ENCODE measurements at regions not wholly inside any gene's neighbourhood (a gene's known extent, or its start where the extent isn't known, plus 50 kb on each side); places are given as distances from the start of the nearest gene placed in this dataset.
"Not testable (repeated sequence)": the region's sequence is repeated elsewhere in the genome, so short reads cannot be mapped to it uniquely, and the experiment has no call there.

- not testable (repeated sequence) for DNase-seq (ENCODE audit: low spot score)
Observed at GRCh38 chr4:9505341-9505740, 61.1 kb downstream of the DEFB131A start.

GRCh38 chr4:9506672-9507071, 62.5 kb downstream of the DEFB131A start:
- not testable (repeated sequence) for DNase-seq (ENCODE audit: low spot score)

GRCh38 chr4:9512941-9513340, 68.7 kb downstream of the DEFB131A start:
- not testable (repeated sequence) for DNase-seq (ENCODE audit: low spot score)

GRCh38 chr4:9519631-9520030, 75.4 kb downstream of the DEFB131A start:
- not testable (repeated sequence) for DNase-seq (ENCODE audit: low spot score)

GRCh38 chr4:9522903-9523302, 78.7 kb downstream of the DEFB131A start:
- not testable (repeated sequence) for DNase-seq (ENCODE audit: low spot score)

- not testable (repeated sequence) for DNase-seq (ENCODE audit: low spot score)
Observed at GRCh38 chr4:9524406-9524805, 80.2 kb downstream of the DEFB131A start.

GRCh38 chr4:9532134-9532862, 88.1 kb downstream of the DEFB131A start:
- DNase-seq (ENCODE audit: low spot score): peak; percentile 83

GRCh38 chr4:9532863-9533192, 88.6 kb downstream of the DEFB131A start:
- not testable (repeated sequence) for DNase-seq (ENCODE audit: low spot score)

- not testable (repeated sequence) for DNase-seq (ENCODE audit: low spot score)
Observed at GRCh38 chr4:9537101-9537500, 92.9 kb downstream of the DEFB131A start.

- DNase-seq (ENCODE audit: low spot score): not testable (repeated sequence)
Observed at GRCh38 chr4:9539939-9540520, 95.8 kb downstream of the DEFB131A start.

GRCh38 chr4:9541388-9541915, 97.2 kb downstream of the DEFB131A start:
- not testable (repeated sequence) for DNase-seq (ENCODE audit: low spot score)

- not testable (repeated sequence) for DNase-seq (ENCODE audit: low spot score)
Observed at GRCh38 chr4:9544851-9545250, 100.6 kb downstream of the DEFB131A start.

GRCh38 chr4:9547470-9547869, 103.3 kb downstream of the DEFB131A start:
- not testable (repeated sequence) for DNase-seq (ENCODE audit: low spot score)

- DNase-seq (ENCODE audit: low spot score): not testable (repeated sequence)
Observed at GRCh38 chr4:9556076-9556475, 111.9 kb downstream of the DEFB131A start.

- DNase-seq (ENCODE audit: low spot score): not testable (repeated sequence)
Observed at GRCh38 chr4:9577869-9578268, 133.7 kb downstream of the DEFB131A start.

- DNase-seq (ENCODE audit: low spot score): not testable (repeated sequence)
Observed at GRCh38 chr4:9582880-9583279, 138.7 kb downstream of the DEFB131A start.

- DNase-seq (ENCODE audit: low spot score): no peak
Observed at GRCh38 chr4:9592010-9592409, 147.8 kb downstream of the DEFB131A start.

- DNase-seq (ENCODE audit: low spot score): no peak
Observed at GRCh38 chr4:9594948-9595347, 150.7 kb downstream of the DEFB131A start.

GRCh38 chr4:9595531-9595930, 151.3 kb downstream of the DEFB131A start:
- DNase-seq (ENCODE audit: low spot score): not testable (repeated sequence)

- no peak for DNase-seq (ENCODE audit: low spot score)
Observed at GRCh38 chr4:9599266-9599665, 155.1 kb downstream of the DEFB131A start.

GRCh38 chr4:9600246-9600645, 156.0 kb downstream of the DEFB131A start:
- DNase-seq (ENCODE audit: low spot score): no peak

- DNase-seq (ENCODE audit: low spot score): no peak
Observed at GRCh38 chr4:9602389-9602914, 158.2 kb downstream of the DEFB131A start.
